T-cell (primary cell): ENCODE measurements at regions not wholly inside any gene's neighbourhood (a gene's known extent, or its start where the extent isn't known, plus 50 kb on each side); places are given as distances from the start of the nearest gene placed in this dataset.

ENCODE experiments used
- ATAC-seq, 4 experiments: fragments of 200-7000 bp in 3 of 4; fragments of 150-1000 bp in 1 of 4; cut with Tn5 transposase; replicated peaks in 1 of 4; 1 replicate in 3 of 4; 2 replicates in 1 of 4; pipeline ENCODE4 v1.10.0; 2021; ENCODE audit warnings: moderate library complexity in 3 of 4, mild to moderate bottlenecking in 2 of 4, moderate number of reproducible peaks in 1 of 4
- CTCF ChIA-PET, 2 donors: fragments of 300-600 bp; sonication (Branson Sonifier 250); formaldehyde crosslinking; loops; one replicate each; lab custom pipeline; 2022; ENCODE audit warnings: antibody characterized with exemption in 2 of 2; lab: Charles Lee
- POLR2A ChIA-PET, 2 donors: fragments of 300-600 bp; sonication (Branson Sonifier 250); formaldehyde crosslinking; loops; one replicate each; lab custom pipeline; 2022; ENCODE audit warnings: antibody characterized with exemption in 2 of 2; lab: Charles Lee
- DNase-seq, 35 experiments: peaks; one replicate each; pipeline versions ENCODE4 v3.0.0 to v3.0.0-alpha.2; 2013 to 2023
- H3K27ac ChIP-seq: one replicate; pipeline ENCODE4 v1.5.1; 2013; ENCODE audit warnings: low read length
- H3K27me3 ChIP-seq, 2 experiments: replicated peaks in 1 of 2; 1 replicate in 1 of 2; 2 replicates in 1 of 2; pipeline versions ENCODE4 v1.6.1 to v1.7.0; 2013; ENCODE audit warnings: low read length in 1 of 2, mixed read lengths in 1 of 2; ENCODE audit not compliant: control insufficient read depth in 2 of 2, insufficient read depth in 2 of 2; ENCODE audit errors: extremely low read depth in 1 of 2
- H3K36me3 ChIP-seq, 2 donors: 1 replicate in 1 of 2; 2 replicates in 1 of 2; pipeline versions ENCODE4 v1.6.1 to v1.7.0; 2013; ENCODE audit warnings: low read length in 1 of 2; ENCODE audit not compliant: control insufficient read depth in 2 of 2, insufficient read depth in 1 of 2; ENCODE audit errors: extremely low read depth in 1 of 2
- H3K4me1 ChIP-seq, 2 experiments: 1 replicate in 1 of 2; 2 replicates in 1 of 2; pipeline versions ENCODE4 v1.6.1 to v1.7.0; 2013; ENCODE audit warnings: low read length in 2 of 2, mixed read lengths in 1 of 2; ENCODE audit not compliant: insufficient read depth in 2 of 2, control insufficient read depth in 1 of 2; ENCODE audit errors: extremely low read depth in 1 of 2
- H3K4me3 ChIP-seq, 2 donors: 1 replicate in 1 of 2; 2 replicates in 1 of 2; pipeline versions ENCODE4 v1.5.1 to v1.7.0; 2013; ENCODE audit warnings: mild to moderate bottlenecking in 2 of 2, low read length in 1 of 2, moderate library complexity in 1 of 2; ENCODE audit not compliant: control insufficient read depth in 1 of 2; ENCODE audit errors: extremely low read depth in 1 of 2
- H3K9me3 ChIP-seq: 2 replicates; pipeline ENCODE4 v1.7.0; 2013
- H3K27ac Mint-ChIP-seq, 2 donors: one replicate each; pipeline ENCODE4 v1.8.0; 2020 to 2021; ENCODE audit warnings: mild to moderate bottlenecking in 2 of 2, mixed read lengths in 2 of 2
- H3K27me3 Mint-ChIP-seq, 2 donors: one replicate each; pipeline ENCODE4 v1.8.0; 2021 to 2022; ENCODE audit warnings: mixed read lengths in 2 of 2
- H3K36me3 Mint-ChIP-seq: one replicate; pipeline ENCODE4 v1.8.0; 2021; ENCODE audit warnings: mixed read lengths
- H3K4me1 Mint-ChIP-seq, 3 donors: one replicate each; pipeline ENCODE4 v1.8.0; 2020 to 2022; ENCODE audit warnings: mixed read lengths in 3 of 3, mild to moderate bottlenecking in 1 of 3
- H3K4me3 Mint-ChIP-seq, 3 donors: one replicate each; pipeline ENCODE4 v1.8.0; 2020 to 2022; ENCODE audit warnings: mild to moderate bottlenecking in 3 of 3, mixed read lengths in 3 of 3, moderate library complexity in 3 of 3
- H3K9me3 Mint-ChIP-seq, 3 donors: one replicate each; pipeline ENCODE4 v1.8.0; 2020 to 2022; ENCODE audit warnings: mixed read lengths in 3 of 3
- WGBS: methylation state at CpG from one replicate; pipeline ENCODE4 v1.1.5; 2013; ENCODE audit warnings: missing lambda C conversion rate; ENCODE audit not compliant: insufficient coverage; 5-methylcytosine and 5-hydroxymethylcytosine counted together

DNA sequence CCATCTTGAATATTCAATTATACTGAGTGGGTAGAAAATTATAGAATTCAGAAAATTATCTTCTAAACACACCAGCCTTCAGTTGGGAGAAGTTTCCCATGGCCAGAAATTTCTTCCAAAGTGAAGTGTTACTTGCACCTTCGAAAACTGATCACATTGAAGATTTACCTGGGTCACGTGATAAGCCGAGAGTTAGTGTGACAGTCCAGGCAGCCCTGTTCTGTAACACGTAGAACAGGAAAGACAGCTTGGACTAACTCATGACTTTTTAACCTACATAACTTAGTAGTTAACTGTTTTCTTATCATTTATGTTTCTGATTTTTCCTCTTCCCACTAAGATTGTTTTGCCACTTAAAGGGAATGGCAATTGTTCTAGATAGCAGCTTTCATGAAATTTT, 118.3 kb upstream of the MTHFD1L start:
- DNase-seq (no peak), ATAC-seq (no peak)
- Histone ChIP-seq H3K9me3 (no peaks in the 10 kb centered on the region), H3K27ac (no peak overlapping the region), H3K4me1 (no peaks in the 10 kb centered on the region), H3K36me3 (no peaks in the 10 kb centered on the region), H3K4me3 (no peak overlapping the region), H3K27me3 (peaks cover 0 to 4% of the 10 kb centered on the region in 2 experiments)
- H3K36me3 Mint-ChIP-seq, result no peaks in the 10 kb centered on the region
- CTCF ChIA-PET, result no interaction called here
- H3K9me3 Mint-ChIP-seq, result no peaks in the 10 kb centered on the region
- H3K4me1 Mint-ChIP-seq, result peaks cover 0 to 2% (median 0%) of the 10 kb centered on the region in 3 donors
- peaks cover 0 to 4% of the 10 kb centered on the region in 2 donors for H3K27me3 Mint-ChIP-seq
- 100% methylated on average over 1 of the region's 4 CpGs for WGBS
- POLR2A ChIA-PET, result no interaction called here
- no peak overlapping the region for H3K4me3 Mint-ChIP-seq
- no peak overlapping the region for H3K27ac Mint-ChIP-seq

DNA sequence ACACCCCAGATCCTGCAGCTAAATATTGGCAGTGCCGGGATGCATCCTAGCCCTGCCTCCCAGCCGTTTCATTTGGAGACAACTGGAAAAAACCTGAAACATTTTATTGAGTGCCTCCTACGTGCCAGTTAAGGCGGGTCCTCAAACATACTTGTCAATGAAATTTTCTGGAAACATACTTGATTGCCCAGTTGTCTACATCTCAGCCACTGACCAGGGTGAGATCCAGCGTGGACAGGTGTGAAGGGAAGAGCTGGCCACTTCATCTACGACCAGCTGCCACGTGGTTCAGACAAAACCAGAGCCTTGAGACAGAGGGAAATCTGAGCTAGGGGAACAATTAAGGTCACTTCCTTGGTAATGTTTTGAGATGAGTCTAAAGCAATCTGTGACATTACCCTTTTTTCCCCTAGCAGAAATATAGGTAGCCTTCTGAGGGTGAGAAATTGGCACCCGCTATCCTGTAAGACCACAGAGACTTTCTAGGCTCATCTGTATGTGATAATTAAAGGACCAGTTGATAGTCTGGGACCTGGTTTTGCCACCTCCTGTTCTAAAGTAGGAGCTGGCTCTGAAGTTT, 116.3 kb upstream of the MTHFD1L start:
- Histone ChIP-seq H3K27me3 (peaks cover 0 to 4% of the 10 kb centered on the region in 2 experiments), H3K27ac (no peak overlapping the region), H3K9me3 (no peaks in the 10 kb centered on the region), H3K4me1 (no peaks in the 10 kb centered on the region), H3K36me3 (no peaks in the 10 kb centered on the region), H3K4me3 (no peak overlapping the region)
- Mint-ChIP-seq H3K9me3 (no peaks in the 10 kb centered on the region), H3K4me3 (no peak overlapping the region), H3K27me3 (peaks cover 0 to 4% of the 10 kb centered on the region in 2 donors), H3K27ac (no peak overlapping the region), H3K36me3 (no peaks in the 10 kb centered on the region), H3K4me1 (peaks cover 0 to 2% (median 0%) of the 10 kb centered on the region in 3 donors)
- DNase-seq, result no peak
- ChIA-PET CTCF (no interaction called here), POLR2A (no interaction called here)
- no peak for ATAC-seq
- WGBS, result 80% methylated on average over 7 of the region's 8 CpGs

GRCh38 chr6:150751296-150751695, 114.2 kb upstream of the MTHFD1L start:
- Mint-ChIP-seq H3K36me3 (no peaks in the 10 kb centered on the region), H3K4me3 (no peak overlapping the region), H3K9me3 (no peaks in the 10 kb centered on the region), H3K4me1 (peaks cover 0 to 2% (median 0%) of the 10 kb centered on the region in 3 donors), H3K27ac (no peak overlapping the region), H3K27me3 (no peaks in the 10 kb centered on the region)
- no peak for DNase-seq
- no peak for ATAC-seq
- H3K36me3 ChIP-seq, result no peaks in the 10 kb centered on the region
- no peak overlapping the region for H3K4me3 ChIP-seq
- ChIA-PET POLR2A (interaction anchor here (0.7 kb wide), 2 partner anchors 20 to 647 kb away, joined by 3 to 5 read pairs; no protein-coding TSS in a partner anchor), CTCF (interaction anchor here in 1 of 2 donors (0.5 kb wide), 1 partner anchor 107 kb away, joined by 3 read pairs; no protein-coding TSS in a partner anchor)
- WGBS, result no CpG with 5 or more reads among the region's 3 CpGs
- peaks cover 0 to 4% of the 10 kb centered on the region in 2 experiments for H3K27me3 ChIP-seq
- H3K27ac ChIP-seq, result no peak overlapping the region
- H3K9me3 ChIP-seq, result no peaks in the 10 kb centered on the region
- no peaks in the 10 kb centered on the region for H3K4me1 ChIP-seq

DNA sequence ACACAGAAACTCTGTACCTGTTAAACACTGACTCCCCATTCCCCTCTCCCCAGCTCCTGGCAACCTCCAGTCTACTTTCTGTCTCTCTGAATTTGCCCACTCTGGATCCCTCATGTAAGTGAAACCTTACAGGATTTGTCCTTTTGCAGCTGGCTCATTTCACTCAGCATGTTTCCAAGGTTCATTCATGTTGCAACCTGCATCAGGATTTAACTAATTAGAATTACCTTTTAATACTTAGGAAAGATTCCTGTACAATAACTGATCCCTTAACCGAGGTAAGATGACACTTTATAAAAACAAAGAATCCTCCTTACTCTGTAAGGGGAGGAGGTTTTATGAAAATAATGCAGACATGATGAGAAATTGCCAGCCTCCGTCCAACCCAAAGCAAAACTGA, 113.1 kb upstream of the MTHFD1L start:
- ChIA-PET POLR2A (no interaction called here), CTCF (no interaction called here)
- Histone ChIP-seq H3K4me3 (no peak overlapping the region), H3K9me3 (no peaks in the 10 kb centered on the region), H3K4me1 (no peaks in the 10 kb centered on the region), H3K36me3 (no peaks in the 10 kb centered on the region), H3K27ac (no peak overlapping the region), H3K27me3 (peaks cover 0 to 4% of the 10 kb centered on the region in 2 experiments)
- H3K4me1 Mint-ChIP-seq, result no peaks in the 10 kb centered on the region
- no peak overlapping the region for H3K4me3 Mint-ChIP-seq
- H3K27ac Mint-ChIP-seq, result no peak overlapping the region
- no peaks in the 10 kb centered on the region for H3K27me3 Mint-ChIP-seq
- DNase-seq, result no peak
- H3K9me3 Mint-ChIP-seq, result no peaks in the 10 kb centered on the region
- no peaks in the 10 kb centered on the region for H3K36me3 Mint-ChIP-seq
- no peak for ATAC-seq
- no CpG with 5 or more reads among the region's 2 CpGs for WGBS

DNA sequence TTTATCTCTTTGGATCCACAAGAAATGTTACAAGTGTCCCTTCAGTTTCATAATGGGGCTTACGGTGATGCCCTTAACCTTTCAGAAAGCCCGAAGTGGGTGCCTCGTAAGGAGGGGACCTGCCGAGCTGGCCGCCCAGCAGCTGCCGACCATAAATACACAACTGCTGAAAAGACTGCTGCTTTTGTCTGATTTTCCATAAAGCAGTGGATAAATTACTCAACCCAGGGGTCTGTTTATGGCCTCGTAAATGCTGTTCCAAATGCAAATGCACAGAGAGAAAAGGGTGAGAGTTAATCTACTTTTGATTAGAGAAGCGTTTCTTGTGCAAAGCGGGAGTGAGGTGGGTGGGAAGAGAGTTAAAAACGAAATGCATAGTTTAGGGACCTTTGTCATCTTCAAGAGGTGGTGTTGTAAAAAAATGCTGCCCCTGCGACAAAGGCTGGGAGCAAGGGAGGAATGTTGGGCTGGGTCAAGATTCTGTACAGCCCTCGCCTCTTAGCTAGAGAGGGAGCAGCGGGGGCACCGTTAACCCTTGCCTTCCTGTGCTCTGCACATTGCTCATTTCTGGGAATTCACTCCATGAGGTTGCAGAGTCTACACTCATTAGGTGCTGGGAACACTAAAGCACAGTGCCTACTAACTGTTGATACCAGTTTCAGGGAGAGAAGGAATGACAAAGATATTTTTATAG, 112.0 kb upstream of the MTHFD1L start:
- no peaks in the 10 kb centered on the region for H3K4me1 ChIP-seq
- 77% methylated on average over 12 of the region's 14 CpGs for WGBS
- Mint-ChIP-seq H3K4me3 (no peak overlapping the region), H3K36me3 (no peaks in the 10 kb centered on the region), H3K4me1 (no peaks in the 10 kb centered on the region), H3K27ac (no peak overlapping the region), H3K27me3 (no peaks in the 10 kb centered on the region), H3K9me3 (no peaks in the 10 kb centered on the region)
- H3K36me3 ChIP-seq, result no peaks in the 10 kb centered on the region
- peaks cover 0 to 4% of the 10 kb centered on the region in 2 experiments for H3K27me3 ChIP-seq
- H3K4me3 ChIP-seq, result no peak overlapping the region
- ChIA-PET POLR2A (no interaction called here), CTCF (no interaction called here)
- ATAC-seq, result no peak
- no peaks in the 10 kb centered on the region for H3K9me3 ChIP-seq
- no peak for DNase-seq
- no peak overlapping the region for H3K27ac ChIP-seq

GRCh38 chr6:150755042-150755441, 110.5 kb upstream of the MTHFD1L start:
- Mint-ChIP-seq H3K27ac (no peak overlapping the region), H3K27me3 (no peaks in the 10 kb centered on the region), H3K36me3 (no peaks in the 10 kb centered on the region), H3K9me3 (no peaks in the 10 kb centered on the region), H3K4me3 (no peak overlapping the region), H3K4me1 (no peaks in the 10 kb centered on the region)
- CTCF ChIA-PET, result no interaction called here
- H3K27ac ChIP-seq, result no peak overlapping the region
- H3K27me3 ChIP-seq, result no peaks in the 10 kb centered on the region
- H3K4me3 ChIP-seq, result no peak overlapping the region
- ATAC-seq, result no peak
- H3K9me3 ChIP-seq, result no peaks in the 10 kb centered on the region
- WGBS, result 96% methylated on average over 4 of the region's 9 CpGs
- no peaks in the 10 kb centered on the region for H3K36me3 ChIP-seq
- H3K4me1 ChIP-seq, result no peaks in the 10 kb centered on the region
- POLR2A ChIA-PET, result no interaction called here
- DNase-seq, result no peak
